Smooth muscle cell (in vitro differentiated cells): ENCODE measurements at regions not wholly inside any gene's neighbourhood (a gene's known extent, or its start where the extent isn't known, plus 50 kb on each side); places are given as distances from the start of the nearest gene placed in this dataset.

Experiments
- DNase-seq: peaks from one replicate; lab custom pipeline; 2025; ENCODE audit not compliant: unreplicated experiment; lab: John Stamatoyannopoulos, UW
- H2AFZ ChIP-seq: fragments of 200-600 bp; sonication (generic); 2 replicates; pipeline ENCODE4 v1.6.0; 2016; ENCODE audit warnings: antibody characterized with exemption, low read depth, mild to moderate bottlenecking
- H3F3A ChIP-seq: fragments of 200-600 bp; sonication (generic); 2 replicates; pipeline ENCODE4 v1.6.0; 2017; ENCODE audit warnings: antibody characterized with exemption, low read depth
- H3K27ac ChIP-seq: fragments of 200-600 bp; sonication (generic); 2 replicates; pipeline ENCODE4 v1.5.1; 2016; ENCODE audit warnings: low read depth, mild to moderate bottlenecking
- H3K27me3 ChIP-seq: fragments of 200-600 bp; sonication (generic); 2 replicates; pipeline ENCODE4 v1.6.1; 2016; ENCODE audit warnings: low read depth, mild to moderate bottlenecking
- H3K36me3 ChIP-seq: fragments of 200-600 bp; sonication (generic); 2 replicates; pipeline ENCODE4 v1.5.1; 2016; ENCODE audit warnings: low read depth
- H3K4me1 ChIP-seq: fragments of 200-600 bp; sonication (generic); 2 replicates; pipeline ENCODE4 v1.5.1; 2016; ENCODE audit warnings: low read depth
- H3K4me2 ChIP-seq: fragments of 200-600 bp; sonication (generic); 2 replicates; pipeline ENCODE4 v1.6.0; 2016; ENCODE audit warnings: mild to moderate bottlenecking
- H3K4me3 ChIP-seq: fragments of 200-600 bp; sonication (generic); 2 replicates; pipeline ENCODE4 v1.5.1; 2016; ENCODE audit warnings: mild to moderate bottlenecking
- H3K79me2 ChIP-seq: fragments of 200-600 bp; sonication (generic); 2 replicates; pipeline ENCODE4 v1.6.0; 2016; ENCODE audit warnings: low read depth, mild to moderate bottlenecking
- H3K9ac ChIP-seq: fragments of 200-600 bp; sonication (generic); 2 replicates; pipeline ENCODE4 v1.6.0; 2016; ENCODE audit warnings: low read depth
- H3K9me3 ChIP-seq: fragments of 200-600 bp; sonication (generic); replicated peaks from 2 replicates; pipeline ENCODE4 v1.5.1; 2016; ENCODE audit warnings: low read depth
- H4K20me1 ChIP-seq: fragments of 200-600 bp; sonication (generic); 2 replicates; pipeline ENCODE4 v1.6.0; 2016; ENCODE audit warnings: low read depth
- WGBS: methylation state at CpG from one replicate; pipeline ENCODE4 v1.1.7; 2016; ENCODE audit warnings: low lambda C conversion rate; 5-methylcytosine and 5-hydroxymethylcytosine counted together
- TF ChIP-seq, protein P1 (sequence below): fragments of 200-600 bp; sonication (generic); IDR thresholded peaks from 2 replicates; pipeline ENCODE4 v1.5.1; 2017; ENCODE audit warnings: borderline replicate concordance, mild to moderate bottlenecking, antibody characterized with exemption; ENCODE audit not compliant: insufficient read depth, poor library complexity, severe bottlenecking

DNA sequence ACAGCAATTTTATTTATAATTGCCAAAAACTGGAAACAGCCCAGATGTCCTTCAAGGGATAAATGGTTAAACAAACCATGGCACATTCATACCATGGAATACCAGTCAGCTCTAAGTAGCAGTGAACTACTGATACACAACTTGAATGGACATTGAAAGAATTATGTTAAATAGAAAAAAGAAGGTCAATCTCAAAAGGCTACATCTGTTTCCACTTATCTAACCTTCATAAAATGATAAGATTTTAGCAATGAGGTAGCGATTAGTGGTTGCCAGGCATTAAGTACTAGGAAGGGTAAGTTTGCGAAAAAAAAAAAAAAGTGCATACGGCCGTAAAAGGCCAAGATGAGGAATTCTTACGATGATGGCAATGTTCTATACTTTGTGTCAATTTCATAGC lies 738.7 kb upstream of the ANO3 start:
- Histone ChIP-seq H2AFZ (no peak overlapping the region), H3K4me2 (no peak overlapping the region), H3K9me3 (no peaks in the 10 kb centered on the region), H3K27me3 (no peaks in the 10 kb centered on the region), H3K9ac (no peak overlapping the region), H3K4me1 (no peaks in the 10 kb centered on the region), H4K20me1 (no peaks in the 10 kb centered on the region), H3K4me3 (no peak overlapping the region), H3K79me2 (no peaks in the 10 kb centered on the region), H3F3A (no peaks in the 10 kb centered on the region), H3K36me3 (no peaks in the 10 kb centered on the region), H3K27ac (no peak overlapping the region)
- TF ChIP-seq, protein P1, sequence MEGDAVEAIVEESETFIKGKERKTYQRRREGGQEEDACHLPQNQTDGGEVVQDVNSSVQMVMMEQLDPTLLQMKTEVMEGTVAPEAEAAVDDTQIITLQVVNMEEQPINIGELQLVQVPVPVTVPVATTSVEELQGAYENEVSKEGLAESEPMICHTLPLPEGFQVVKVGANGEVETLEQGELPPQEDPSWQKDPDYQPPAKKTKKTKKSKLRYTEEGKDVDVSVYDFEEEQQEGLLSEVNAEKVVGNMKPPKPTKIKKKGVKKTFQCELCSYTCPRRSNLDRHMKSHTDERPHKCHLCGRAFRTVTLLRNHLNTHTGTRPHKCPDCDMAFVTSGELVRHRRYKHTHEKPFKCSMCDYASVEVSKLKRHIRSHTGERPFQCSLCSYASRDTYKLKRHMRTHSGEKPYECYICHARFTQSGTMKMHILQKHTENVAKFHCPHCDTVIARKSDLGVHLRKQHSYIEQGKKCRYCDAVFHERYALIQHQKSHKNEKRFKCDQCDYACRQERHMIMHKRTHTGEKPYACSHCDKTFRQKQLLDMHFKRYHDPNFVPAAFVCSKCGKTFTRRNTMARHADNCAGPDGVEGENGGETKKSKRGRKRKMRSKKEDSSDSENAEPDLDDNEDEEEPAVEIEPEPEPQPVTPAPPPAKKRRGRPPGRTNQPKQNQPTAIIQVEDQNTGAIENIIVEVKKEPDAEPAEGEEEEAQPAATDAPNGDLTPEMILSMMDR = no peak
- DNase-seq = no peak
- WGBS = 78% methylated on average over 5 of the region's 5 CpGs

DNA sequence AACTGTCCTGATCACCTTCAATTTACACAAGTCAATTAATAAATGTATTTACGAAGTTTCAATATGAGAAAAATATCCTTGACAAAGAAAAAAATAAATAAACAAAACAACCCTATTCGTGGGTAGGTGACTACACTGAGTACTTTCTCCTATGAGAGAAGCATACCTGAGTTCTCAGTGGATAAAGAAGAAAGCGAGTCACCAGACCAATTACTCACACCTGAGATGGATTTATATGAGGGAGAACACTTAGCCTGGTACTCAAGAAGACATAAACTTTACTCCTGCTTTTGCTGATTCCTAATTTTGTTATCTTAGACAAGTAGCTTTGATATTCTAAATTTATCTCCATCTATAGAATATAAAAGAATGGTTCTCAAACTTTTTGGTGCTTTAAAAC lies 735.2 kb upstream of the ANO3 start:
- no peaks in the 10 kb centered on the region for H3K27me3 ChIP-seq
- no peaks in the 10 kb centered on the region for H4K20me1 ChIP-seq
- TF ChIP-seq, protein P1 = no peak
- no peak overlapping the region for H3K4me2 ChIP-seq
- no peak overlapping the region for H3K27ac ChIP-seq
- no peaks in the 10 kb centered on the region for H3K4me1 ChIP-seq
- no peaks in the 10 kb centered on the region for H3F3A ChIP-seq
- H3K4me3 ChIP-seq = no peak overlapping the region
- H3K9me3 ChIP-seq = no peaks in the 10 kb centered on the region
- no peaks in the 10 kb centered on the region for H3K36me3 ChIP-seq
- 83% methylated on average over 3 of the region's 3 CpGs for WGBS
- no peak overlapping the region for H2AFZ ChIP-seq
- no peak for DNase-seq
- no peak overlapping the region for H3K9ac ChIP-seq
- H3K79me2 ChIP-seq = no peaks in the 10 kb centered on the region

DNA sequence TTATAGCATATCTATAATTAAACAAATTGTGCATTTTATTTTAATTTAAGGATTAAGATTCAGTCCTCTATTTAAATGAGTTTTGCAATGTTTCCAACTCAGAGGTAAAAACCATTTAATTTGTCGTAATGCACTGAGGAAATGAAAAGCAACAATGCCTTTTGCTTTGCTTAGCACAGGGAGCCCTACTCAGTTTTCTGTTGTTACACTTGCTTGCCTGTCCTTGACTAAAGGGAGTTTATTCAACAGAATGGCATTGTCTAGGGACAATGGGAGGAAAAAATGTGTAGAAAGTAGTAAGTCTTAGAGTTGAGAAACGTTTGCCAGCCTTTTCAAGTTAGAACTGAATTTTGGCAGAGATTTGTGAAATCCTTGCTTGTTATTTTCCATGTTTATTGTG lies 734.2 kb upstream of the ANO3 start:
- Histone ChIP-seq H3K9me3 (no peaks in the 10 kb centered on the region), H3K4me2 (no peak overlapping the region), H2AFZ (no peak overlapping the region), H3K27me3 (no peaks in the 10 kb centered on the region), H3K27ac (no peak overlapping the region), H3K4me1 (no peaks in the 10 kb centered on the region), H3F3A (no peaks in the 10 kb centered on the region), H3K79me2 (no peaks in the 10 kb centered on the region), H4K20me1 (no peaks in the 10 kb centered on the region), H3K4me3 (no peak overlapping the region), H3K36me3 (no peaks in the 10 kb centered on the region), H3K9ac (no peak overlapping the region)
- no peak for DNase-seq
- TF ChIP-seq, protein P1 = no peak
- WGBS = 84% methylated on average over 2 of the region's 2 CpGs

DNA sequence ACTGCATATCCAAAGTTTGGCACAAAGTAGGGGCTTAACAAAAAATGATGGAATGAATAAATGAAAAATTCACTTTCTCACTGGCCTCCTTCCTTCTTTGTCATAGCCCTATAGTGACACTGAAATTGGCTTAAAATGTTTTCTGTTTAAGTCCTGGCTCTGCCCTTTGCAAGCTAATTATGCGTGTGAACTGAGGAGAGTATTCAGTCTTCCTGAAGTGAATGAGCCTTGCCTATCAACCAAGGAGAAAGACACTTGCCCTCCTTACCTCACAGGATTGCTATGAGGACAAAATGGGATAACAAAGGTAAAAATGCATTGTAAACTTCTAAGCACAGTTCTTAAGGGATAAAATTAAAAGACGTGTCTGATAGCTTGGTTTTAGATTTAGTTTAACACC lies 729.8 kb upstream of the ANO3 start:
- no peaks in the 10 kb centered on the region for H3K9me3 ChIP-seq
- no peaks in the 10 kb centered on the region for H3K4me1 ChIP-seq
- H3K36me3 ChIP-seq = no peaks in the 10 kb centered on the region
- TF ChIP-seq, protein P1 = no peak
- H3K27me3 ChIP-seq = no peaks in the 10 kb centered on the region
- no peak overlapping the region for H3K9ac ChIP-seq
- no peak overlapping the region for H3K27ac ChIP-seq
- 50% methylated on average over 2 of the region's 2 CpGs for WGBS
- no peak overlapping the region for H3K4me3 ChIP-seq
- DNase-seq = no peak
- no peaks in the 10 kb centered on the region for H3K79me2 ChIP-seq
- no peak overlapping the region for H3K4me2 ChIP-seq
- H4K20me1 ChIP-seq = no peaks in the 10 kb centered on the region
- H3F3A ChIP-seq = no peaks in the 10 kb centered on the region
- no peak overlapping the region for H2AFZ ChIP-seq
